CD4-positive, alpha-beta T cell (primary cell): ENCODE measurements at regions not wholly inside any gene's neighbourhood (a gene's known extent, or its start where the extent isn't known, plus 50 kb on each side); places are given as distances from the start of the nearest gene placed in this dataset.

Experiments used
- ATAC-seq: fragments of 200-7000 bp; cut with Tn5 transposase; one replicate; pipeline ENCODE4 v1.10.0; 2022; ENCODE audit warnings: mild to moderate bottlenecking; ENCODE audit not compliant: poor library complexity
- CTCF ChIA-PET: fragments of 350-600 bp; sonication (Branson Sonifier 250); formaldehyde crosslinking; loops from one replicate; lab custom pipeline; 2021; ENCODE audit warnings: antibody characterized with exemption, inconsistent platforms; lab: Charles Lee
- POLR2A ChIA-PET: fragments of 350-600 bp; sonication (Branson Sonifier 250); formaldehyde crosslinking; loops from one replicate; lab custom pipeline; 2021; ENCODE audit warnings: antibody characterized with exemption, inconsistent platforms; lab: Charles Lee
- DNase-seq, 14 experiments: peaks; one replicate each; pipeline ENCODE4 v3.0.0-alpha.2; 2013 to 2020; ENCODE audit warnings: mixed read lengths in 2 of 14
- H3K27ac ChIP-seq, 2 donors: one replicate each; pipeline versions ENCODE4 v1.5.1 to v1.7.0; 2013; ENCODE audit warnings: low read length in 2 of 2, low read depth in 1 of 2, mild to moderate bottlenecking in 1 of 2
- H3K27me3 ChIP-seq, 2 experiments: 1 replicate in 1 of 2; 2 replicates in 1 of 2; pipeline versions ENCODE4 v1.6.1 to v1.7.0; 2013; ENCODE audit warnings: low read length in 2 of 2, control low read depth in 1 of 2, mild to moderate bottlenecking in 1 of 2, moderate library complexity in 1 of 2; ENCODE audit not compliant: insufficient read depth in 2 of 2, control insufficient read depth in 1 of 2
- H3K36me3 ChIP-seq: one replicate; pipeline ENCODE4 v1.6.1; 2013; ENCODE audit warnings: low read length, control low read depth; ENCODE audit not compliant: insufficient read depth
- H3K4me1 ChIP-seq: one replicate; pipeline ENCODE4 v1.6.1; 2013; ENCODE audit warnings: low read length, control low read depth; ENCODE audit not compliant: insufficient read depth
- H3K4me3 ChIP-seq: one replicate; pipeline ENCODE4 v1.5.1; 2013; ENCODE audit warnings: mild to moderate bottlenecking, low read length, moderate library complexity
- H3K9me3 ChIP-seq, 2 experiments: 1 replicate in 1 of 2; 2 replicates in 1 of 2; pipeline versions ENCODE4 v1.6.1 to v1.7.0; 2013; ENCODE audit warnings: low read length in 2 of 2, mild to moderate bottlenecking in 2 of 2, control low read depth in 1 of 2, moderate library complexity in 1 of 2; ENCODE audit not compliant: control insufficient read depth in 1 of 2, insufficient read depth in 1 of 2
- H3K27ac Mint-ChIP-seq: one replicate; pipeline ENCODE4 v1.8.0; 2020; ENCODE audit warnings: mixed read lengths
- H3K27me3 Mint-ChIP-seq: one replicate; pipeline ENCODE4 v1.8.0; 2021; ENCODE audit warnings: mixed read lengths
- H3K36me3 Mint-ChIP-seq: one replicate; pipeline ENCODE4 v1.8.0; 2021; ENCODE audit warnings: low read depth, mixed read lengths
- H3K4me1 Mint-ChIP-seq: one replicate; pipeline ENCODE4 v1.8.0; 2021; ENCODE audit warnings: low read depth, mixed read lengths
- H3K4me3 Mint-ChIP-seq: one replicate; pipeline ENCODE4 v1.8.0; 2020; ENCODE audit warnings: mild to moderate bottlenecking, mixed read lengths
- H3K9me3 Mint-ChIP-seq: one replicate; pipeline ENCODE4 v1.8.0; 2020; ENCODE audit warnings: mixed read lengths
- CTCF ChIP-seq: fragments of 200-600 bp; IDR thresholded peaks from one replicate; pipeline ENCODE4 v1.8.0; 2022; ENCODE audit warnings: antibody characterized with exemption, mild to moderate bottlenecking
- intact Hi-C, 2 experiments: fragments of 100-400 bp; cut with DNase I in 1 of 2; cut with micrococcal nuclease in 1 of 2; formaldehyde crosslinking; loops; one replicate each; pipeline versions ENCODE4 v1.15.1 to v1.9.0; 2023 to 2025; cut with DNase I, micrococcal nuclease

GRCh38 chr10:78291722-78292121 is 258.1 kb downstream of the RPS24 start:
- ATAC-seq (no peak), DNase-seq (no peak)
- H3K4me3 ChIP-seq = no peak overlapping the region
- H3K27ac Mint-ChIP-seq = no peak overlapping the region
- no peaks in the 10 kb centered on the region for H3K4me1 ChIP-seq
- H3K27ac ChIP-seq = no peak overlapping the region
- H3K9me3 ChIP-seq = no peaks in the 10 kb centered on the region
- no peaks in the 10 kb centered on the region for H3K27me3 Mint-ChIP-seq
- no peak overlapping the region for H3K4me3 Mint-ChIP-seq
- no peaks in the 10 kb centered on the region for H3K4me1 Mint-ChIP-seq
- intact Hi-C loops = no loop called here
- no peaks in the 10 kb centered on the region for H3K27me3 ChIP-seq
- CTCF ChIA-PET = interaction anchor here (0.9 kb wide), 1 partner anchor 64 kb away, joined by 3 read pairs; no protein-coding TSS in a partner anchor
- H3K36me3 Mint-ChIP-seq = no peaks in the 10 kb centered on the region
- POLR2A ChIA-PET = no interaction called here
- TF ChIP-seq CTCF = no peak
- H3K9me3 Mint-ChIP-seq = no peaks in the 10 kb centered on the region
- no peaks in the 10 kb centered on the region for H3K36me3 ChIP-seq

DNA sequence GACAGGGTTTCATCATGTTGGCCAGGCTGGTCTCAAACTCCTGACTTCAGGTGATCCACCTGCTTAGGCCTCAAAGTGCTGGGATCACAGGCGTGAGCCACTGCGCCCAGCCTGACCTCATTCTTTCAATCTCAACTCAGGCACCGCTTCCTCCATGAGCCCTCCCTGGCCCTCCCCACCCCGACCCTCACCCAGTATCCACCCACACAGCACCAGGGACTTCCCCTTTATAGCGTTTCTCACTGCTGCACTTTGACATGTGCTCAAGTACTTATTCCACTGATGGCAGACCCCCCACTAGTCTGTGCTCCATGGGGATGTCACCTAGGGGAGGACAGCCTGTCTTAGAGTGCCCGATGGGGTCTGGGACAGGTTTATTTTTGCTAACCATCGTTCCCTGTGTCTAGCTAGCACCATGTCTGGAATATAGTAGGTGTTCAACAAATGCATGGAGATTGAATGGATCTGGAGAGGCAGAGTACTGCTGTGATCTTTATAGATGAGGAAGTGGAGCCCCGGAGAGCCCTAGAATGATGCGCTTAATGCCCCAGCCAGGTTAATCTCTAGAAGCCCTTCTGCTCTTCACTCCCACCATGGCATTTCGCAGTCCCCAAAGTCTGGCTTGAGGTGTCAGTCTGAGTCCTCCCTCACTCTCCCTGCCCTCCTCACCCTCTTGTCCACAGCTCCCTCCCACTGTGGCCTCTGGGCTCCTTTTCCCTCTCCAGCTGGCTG is 258.8 kb downstream of the RPS24 start:
- H3K4me3 ChIP-seq = no peak overlapping the region
- no peaks in the 10 kb centered on the region for H3K27me3 ChIP-seq
- H3K27ac ChIP-seq = no peak overlapping the region
- Mint-ChIP-seq H3K4me3 (no peak overlapping the region), H3K36me3 (no peaks in the 10 kb centered on the region), H3K27me3 (no peaks in the 10 kb centered on the region), H3K9me3 (no peaks in the 10 kb centered on the region), H3K27ac (no peak overlapping the region), H3K4me1 (no peaks in the 10 kb centered on the region)
- ChIA-PET CTCF (interaction anchor here (0.9 kb wide), 1 partner anchor 64 kb away, joined by 3 read pairs; no protein-coding TSS in a partner anchor), POLR2A (no interaction called here)
- TF ChIP-seq CTCF = no peak
- no peaks in the 10 kb centered on the region for H3K36me3 ChIP-seq
- no peaks in the 10 kb centered on the region for H3K9me3 ChIP-seq
- intact Hi-C loops = no loop called here
- ATAC-seq (no peak), DNase-seq (no peak)
- no peaks in the 10 kb centered on the region for H3K4me1 ChIP-seq

DNA sequence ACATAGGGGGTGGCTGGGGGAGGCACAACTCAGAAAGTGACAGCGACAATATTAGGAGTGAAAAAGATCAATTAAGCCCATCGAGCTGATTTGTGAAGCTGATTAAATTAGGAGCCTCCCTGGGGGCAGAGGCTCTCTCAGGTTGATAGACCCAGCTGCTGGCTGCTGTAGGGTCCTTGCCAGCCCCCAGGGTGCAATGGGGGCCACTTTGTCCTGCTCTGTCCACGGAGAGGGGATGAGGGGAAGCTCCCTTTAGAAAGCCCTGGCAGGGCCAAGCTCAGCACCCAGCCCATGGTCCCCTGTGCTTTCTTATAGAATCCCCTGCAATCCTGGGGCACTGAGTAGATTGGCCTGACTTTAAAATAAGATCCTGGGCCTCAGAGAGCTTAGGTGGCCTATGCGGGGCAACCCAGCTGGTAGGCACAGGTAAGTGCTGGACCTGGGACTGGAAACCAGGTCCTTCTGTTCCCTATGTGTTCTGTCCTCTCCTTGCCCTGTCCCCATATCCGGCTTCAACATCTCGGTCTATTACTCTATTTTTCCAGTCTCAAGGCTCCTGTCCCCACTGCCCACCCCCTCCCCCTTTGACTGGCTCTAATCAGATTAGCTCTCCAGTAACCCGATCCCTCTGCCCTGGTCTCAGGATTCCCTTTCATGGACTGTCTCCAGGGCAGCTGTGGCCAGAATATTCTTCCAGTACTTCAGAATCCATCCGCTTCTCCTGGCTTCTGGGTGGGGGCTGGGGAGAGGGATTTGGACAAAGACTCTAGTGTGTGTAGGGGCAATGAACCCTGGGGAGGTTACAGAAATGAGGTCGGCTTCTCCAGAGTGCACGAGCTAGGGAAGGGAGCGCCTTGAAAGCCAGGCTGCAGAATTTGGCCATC is 259.6 kb downstream of the RPS24 start:
- no peaks in the 10 kb centered on the region for H3K4me1 ChIP-seq
- ChIA-PET CTCF (no interaction called here), POLR2A (no interaction called here)
- no peaks in the 10 kb centered on the region for H3K9me3 ChIP-seq
- no peaks in the 10 kb centered on the region for H3K27me3 ChIP-seq
- no peak overlapping the region for H3K4me3 ChIP-seq
- H3K27ac ChIP-seq = no peak overlapping the region
- Mint-ChIP-seq H3K4me3 (no peak overlapping the region), H3K27me3 (no peaks in the 10 kb centered on the region), H3K27ac (no peak overlapping the region), H3K36me3 (no peaks in the 10 kb centered on the region), H3K9me3 (no peaks in the 10 kb centered on the region), H3K4me1 (no peaks in the 10 kb centered on the region)
- no peaks in the 10 kb centered on the region for H3K36me3 ChIP-seq
- DNase-seq = no peak
- intact Hi-C loops = no loop called here
- TF ChIP-seq CTCF = no peak
- ATAC-seq = no peak
